ENCODE measurements at regions not wholly inside any gene's neighbourhood (a gene's known extent, or its start where the extent isn't known, plus 50 kb on each side); places are given as distances from the start of the nearest gene placed in this dataset.

- DNase-seq (ENCODE audit: low spot score), result no peak
Measured at GRCh38 chr5:166317425-166317824, 1974.0 kb upstream of the WWC1 start.

GRCh38 chr5:166320920-166321480, 1970.4 kb upstream of the WWC1 start:
- no peak for DNase-seq (ENCODE audit: low spot score)

- no peak for DNase-seq (ENCODE audit: low spot score)
Measured at GRCh38 chr5:166324372-166324771, 1967.1 kb upstream of the WWC1 start.

- DNase-seq (ENCODE audit: low spot score), result no peak
Measured at GRCh38 chr5:166329149-166329800, 1962.2 kb upstream of the WWC1 start.

GRCh38 chr5:166330036-166330435, 1961.4 kb upstream of the WWC1 start:
- no peak for DNase-seq (ENCODE audit: low spot score)

- no peak for DNase-seq (ENCODE audit: low spot score)
Measured at GRCh38 chr5:166331521-166331920, 1959.9 kb upstream of the WWC1 start.

- no peak for DNase-seq (ENCODE audit: low spot score)
Measured at GRCh38 chr5:166338801-166339200, 1952.6 kb upstream of the WWC1 start.

GRCh38 chr5:166340039-166340438, 1951.4 kb upstream of the WWC1 start:
- no peak for DNase-seq (ENCODE audit: low spot score)

- no peak for DNase-seq (ENCODE audit: low spot score)
Measured at GRCh38 chr5:166341740-166342337, 1949.6 kb upstream of the WWC1 start.

GRCh38 chr5:166342402-166342801, 1949.0 kb upstream of the WWC1 start:
- no peak for DNase-seq (ENCODE audit: low spot score)

- no peak for DNase-seq (ENCODE audit: low spot score)
Measured at GRCh38 chr5:166346726-166347374, 1944.6 kb upstream of the WWC1 start.

- no peak for DNase-seq (ENCODE audit: low spot score)
Measured at GRCh38 chr5:166349046-166349445, 1942.4 kb upstream of the WWC1 start.

- no peak for DNase-seq (ENCODE audit: low spot score)
Measured at GRCh38 chr5:166353580-166353979, 1937.9 kb upstream of the WWC1 start.

GRCh38 chr5:166354332-166354731, 1937.1 kb upstream of the WWC1 start:
- DNase-seq (ENCODE audit: low spot score), result no peak

- DNase-seq (ENCODE audit: low spot score), result no peak
Measured at GRCh38 chr5:166356096-166356495, 1935.3 kb upstream of the WWC1 start.

GRCh38 chr5:166358127-166358830, 1933.2 kb upstream of the WWC1 start:
- DNase-seq (ENCODE audit: low spot score), result no peak

- DNase-seq (ENCODE audit: low spot score), result no peak
Measured at GRCh38 chr5:166363087-166363760, 1928.2 kb upstream of the WWC1 start.

- DNase-seq (ENCODE audit: low spot score), result no peak
Measured at GRCh38 chr5:166365164-166365563, 1926.3 kb upstream of the WWC1 start.

GRCh38 chr5:166367391-166367790, 1924.1 kb upstream of the WWC1 start:
- no peak for DNase-seq (ENCODE audit: low spot score)

- no peak for DNase-seq (ENCODE audit: low spot score)
Measured at GRCh38 chr5:166369346-166369745, 1922.1 kb upstream of the WWC1 start.

GRCh38 chr5:166369807-166370206, 1921.6 kb upstream of the WWC1 start:
- DNase-seq (ENCODE audit: low spot score), result no peak
